ENCODE measurements at regions not wholly inside any gene's neighbourhood (a gene's known extent, or its start where the extent isn't known, plus 50 kb on each side); places are given as distances from the start of the nearest gene placed in this dataset.

DNA sequence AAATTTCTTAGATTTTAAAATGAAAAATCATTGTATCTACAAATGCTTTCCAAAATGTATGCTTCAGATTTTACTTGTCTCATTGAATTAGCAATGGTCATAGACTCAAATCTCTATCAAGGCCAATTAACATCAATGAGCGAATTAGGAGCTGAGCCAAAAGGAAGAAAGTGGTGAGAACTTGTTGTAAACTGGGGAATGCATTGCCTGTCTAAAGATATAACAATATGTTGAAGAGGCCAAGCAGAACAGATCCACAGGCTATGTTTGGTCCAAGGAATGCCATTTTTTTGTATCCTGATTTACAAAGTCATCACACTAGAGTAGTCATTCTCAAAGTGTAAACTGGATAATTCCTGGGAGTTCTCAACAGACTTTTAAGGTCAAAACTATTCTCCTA lies 370.7 kb downstream of the GJA1 start:
- H3K4me1 ChIP-seq (ENCODE audit: control insufficient read depth, insufficient read depth, low read length): no peaks in the 10 kb centered on the region
- no peak overlapping the region for H2AFZ ChIP-seq (ENCODE audit: control insufficient read depth, low read depth, low read length)
- ChIA-PET RAD21 (ENCODE audit: unreplicated experiment) (no interaction called here), CTCF (no interaction called here), SMC1A (ENCODE audit: uncharacterized antibody, unreplicated experiment) (no interaction called here), POLR2A (no interaction called here)
- intact Hi-C loops (cut with micrococcal nuclease; ENCODE audit: unreplicated experiment) (no loop called here), in situ Hi-C loops (cut with MboI) (no loop called here)
- no peaks in the 10 kb centered on the region for H4K20me1 ChIP-seq (ENCODE audit: control insufficient read depth, insufficient read depth)
- no peak overlapping the region for H3K9ac ChIP-seq (ENCODE audit: control insufficient read depth, insufficient read depth, low read length)
- no peak overlapping the region for H3K4me3 ChIP-seq
- TF ChIP-seq SP1 (IDR thresholded peaks at IDR 0.05; ENCODE audit: low read depth, low read length): no peak
- TF ChIP-seq, protein P1, sequence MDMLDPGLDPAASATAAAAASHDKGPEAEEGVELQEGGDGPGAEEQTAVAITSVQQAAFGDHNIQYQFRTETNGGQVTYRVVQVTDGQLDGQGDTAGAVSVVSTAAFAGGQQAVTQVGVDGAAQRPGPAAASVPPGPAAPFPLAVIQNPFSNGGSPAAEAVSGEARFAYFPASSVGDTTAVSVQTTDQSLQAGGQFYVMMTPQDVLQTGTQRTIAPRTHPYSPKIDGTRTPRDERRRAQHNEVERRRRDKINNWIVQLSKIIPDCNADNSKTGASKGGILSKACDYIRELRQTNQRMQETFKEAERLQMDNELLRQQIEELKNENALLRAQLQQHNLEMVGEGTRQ (IDR thresholded peaks at IDR 0.05; ENCODE audit: borderline replicate concordance, low read depth, low read length): no peak
- TF ChIP-seq, protein P2, sequence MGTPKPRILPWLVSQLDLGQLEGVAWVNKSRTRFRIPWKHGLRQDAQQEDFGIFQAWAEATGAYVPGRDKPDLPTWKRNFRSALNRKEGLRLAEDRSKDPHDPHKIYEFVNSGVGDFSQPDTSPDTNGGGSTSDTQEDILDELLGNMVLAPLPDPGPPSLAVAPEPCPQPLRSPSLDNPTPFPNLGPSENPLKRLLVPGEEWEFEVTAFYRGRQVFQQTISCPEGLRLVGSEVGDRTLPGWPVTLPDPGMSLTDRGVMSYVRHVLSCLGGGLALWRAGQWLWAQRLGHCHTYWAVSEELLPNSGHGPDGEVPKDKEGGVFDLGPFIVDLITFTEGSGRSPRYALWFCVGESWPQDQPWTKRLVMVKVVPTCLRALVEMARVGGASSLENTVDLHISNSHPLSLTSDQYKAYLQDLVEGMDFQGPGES (IDR thresholded peaks at IDR 0.05): no peak
- TF ChIP-seq ZNF217 (IDR thresholded peaks at IDR 0.05): no peak
- TF ChIP-seq KAT2A (conservative IDR thresholded peaks at IDR 0.05; ENCODE audit: control insufficient read depth, low read depth, low read length): no peak
- no peak for TF ChIP-seq BRCA1 (IDR thresholded peaks at IDR 0.05; ENCODE audit: low read depth, low read length)
- TF ChIP-seq, protein P3, sequence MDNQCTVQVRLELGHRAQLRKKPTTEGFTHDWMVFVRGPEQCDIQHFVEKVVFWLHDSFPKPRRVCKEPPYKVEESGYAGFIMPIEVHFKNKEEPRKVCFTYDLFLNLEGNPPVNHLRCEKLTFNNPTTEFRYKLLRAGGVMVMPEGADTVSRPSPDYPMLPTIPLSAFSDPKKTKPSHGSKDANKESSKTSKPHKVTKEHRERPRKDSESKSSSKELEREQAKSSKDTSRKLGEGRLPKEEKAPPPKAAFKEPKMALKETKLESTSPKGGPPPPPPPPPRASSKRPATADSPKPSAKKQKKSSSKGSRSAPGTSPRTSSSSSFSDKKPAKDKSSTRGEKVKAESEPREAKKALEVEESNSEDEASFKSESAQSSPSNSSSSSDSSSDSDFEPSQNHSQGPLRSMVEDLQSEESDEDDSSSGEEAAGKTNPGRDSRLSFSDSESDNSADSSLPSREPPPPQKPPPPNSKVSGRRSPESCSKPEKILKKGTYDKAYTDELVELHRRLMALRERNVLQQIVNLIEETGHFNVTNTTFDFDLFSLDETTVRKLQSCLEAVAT (IDR thresholded peaks at IDR 0.05): no peak
- TF ChIP-seq, protein P4, sequence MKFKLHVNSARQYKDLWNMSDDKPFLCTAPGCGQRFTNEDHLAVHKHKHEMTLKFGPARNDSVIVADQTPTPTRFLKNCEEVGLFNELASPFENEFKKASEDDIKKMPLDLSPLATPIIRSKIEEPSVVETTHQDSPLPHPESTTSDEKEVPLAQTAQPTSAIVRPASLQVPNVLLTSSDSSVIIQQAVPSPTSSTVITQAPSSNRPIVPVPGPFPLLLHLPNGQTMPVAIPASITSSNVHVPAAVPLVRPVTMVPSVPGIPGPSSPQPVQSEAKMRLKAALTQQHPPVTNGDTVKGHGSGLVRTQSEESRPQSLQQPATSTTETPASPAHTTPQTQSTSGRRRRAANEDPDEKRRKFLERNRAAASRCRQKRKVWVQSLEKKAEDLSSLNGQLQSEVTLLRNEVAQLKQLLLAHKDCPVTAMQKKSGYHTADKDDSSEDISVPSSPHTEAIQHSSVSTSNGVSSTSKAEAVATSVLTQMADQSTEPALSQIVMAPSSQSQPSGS (IDR thresholded peaks at IDR 0.05; ENCODE audit: low read length): no peak
- no peak for TF ChIP-seq EP300 (IDR thresholded peaks at IDR 0.05; ENCODE audit: borderline replicate concordance in 1 of 2, control insufficient read depth in 1 of 2, low read depth in 2 of 2, low read length in 2 of 2)
- TF ChIP-seq ATF7 (IDR thresholded peaks at IDR 0.05; ENCODE audit: low read depth): no peak
- TF ChIP-seq, protein P5, sequence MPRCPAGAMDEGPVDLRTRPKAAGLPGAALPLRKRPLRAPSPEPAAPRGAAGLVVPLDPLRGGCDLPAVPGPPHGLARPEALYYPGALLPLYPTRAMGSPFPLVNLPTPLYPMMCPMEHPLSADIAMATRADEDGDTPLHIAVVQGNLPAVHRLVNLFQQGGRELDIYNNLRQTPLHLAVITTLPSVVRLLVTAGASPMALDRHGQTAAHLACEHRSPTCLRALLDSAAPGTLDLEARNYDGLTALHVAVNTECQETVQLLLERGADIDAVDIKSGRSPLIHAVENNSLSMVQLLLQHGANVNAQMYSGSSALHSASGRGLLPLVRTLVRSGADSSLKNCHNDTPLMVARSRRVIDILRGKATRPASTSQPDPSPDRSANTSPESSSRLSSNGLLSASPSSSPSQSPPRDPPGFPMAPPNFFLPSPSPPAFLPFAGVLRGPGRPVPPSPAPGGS (IDR thresholded peaks at IDR 0.05; ENCODE audit: borderline replicate concordance, insufficient read depth, low read depth, low read length, poor library complexity, severe bottlenecking): no peak
- no peak for TF ChIP-seq MXI1 (IDR thresholded peaks at IDR 0.05; ENCODE audit: low read depth, low read length)
- no peak for TF ChIP-seq SMAD1 (IDR thresholded peaks at IDR 0.05; ENCODE audit: low read depth, partially characterized antibody)
- TF ChIP-seq KDM1A (IDR thresholded peaks at IDR 0.05; ENCODE audit: borderline replicate concordance): no peak
- no peak for TF ChIP-seq MYB (IDR thresholded peaks at IDR 0.05; ENCODE audit: borderline replicate concordance, low read depth, low read length)
- no peak for TF ChIP-seq NR2C1 (IDR thresholded peaks at IDR 0.05)
- no peak for TF ChIP-seq FOXK2 (IDR thresholded peaks at IDR 0.05)
- ATAC-seq (no peak), DNase-seq (ENCODE audit: low read depth, low spot score) (no peak), FAIRE-seq (no peak)
- no peak overlapping the region for H3K27ac ChIP-seq (ENCODE audit: control insufficient read depth, insufficient read depth)
- no TSS peak for BruUV-seq (replicated peaks)
- H3K9me3 ChIP-seq (replicated peaks; ENCODE audit: control insufficient read depth, insufficient read depth, low read length): no peaks in the 10 kb centered on the region
- WGBS (ENCODE audit: insufficient coverage, insufficient replicate concordance, low lambda C conversion rate, missing lambda C conversion rate): 0% methylated on average over 1 of the region's 1 CpG
- no peaks in the 10 kb centered on the region for H3K79me2 ChIP-seq (ENCODE audit: control insufficient read depth, insufficient read depth, low read length)
- H3K4me2 ChIP-seq (ENCODE audit: control insufficient read depth, insufficient read depth): no peak overlapping the region
- no peaks in the 10 kb centered on the region for H3K27me3 ChIP-seq (replicated peaks in 1 of 2; ENCODE audit: control insufficient read depth in 2 of 2, insufficient read depth in 2 of 2, low read length in 1 of 2)
- H3K36me3 ChIP-seq (ENCODE audit: control insufficient read depth in 2 of 2, insufficient read depth in 2 of 2, low read length in 1 of 2): no peaks in the 10 kb centered on the region

All from GM12878 (cell line).